Activated CD8-positive, alpha-beta memory T cell treated with anti-CD3 and anti-CD28 coated beads, Interleukin-2, amount 50 U/mL, for 24 hours (primary cell): ENCODE measurements at regions not wholly inside any gene's neighbourhood (a gene's known extent, or its start where the extent isn't known, plus 50 kb on each side); places are given as distances from the start of the nearest gene placed in this dataset.
"Not testable (repeated sequence)": the region's sequence is repeated elsewhere in the genome, so short reads cannot be mapped to it uniquely, and the experiment has no call there.

Experiments
- DNase-seq: peaks from one replicate; pipeline ENCODE4 v3.0.0-alpha.2; 2020; ENCODE audit errors: extremely low read depth

DNA sequence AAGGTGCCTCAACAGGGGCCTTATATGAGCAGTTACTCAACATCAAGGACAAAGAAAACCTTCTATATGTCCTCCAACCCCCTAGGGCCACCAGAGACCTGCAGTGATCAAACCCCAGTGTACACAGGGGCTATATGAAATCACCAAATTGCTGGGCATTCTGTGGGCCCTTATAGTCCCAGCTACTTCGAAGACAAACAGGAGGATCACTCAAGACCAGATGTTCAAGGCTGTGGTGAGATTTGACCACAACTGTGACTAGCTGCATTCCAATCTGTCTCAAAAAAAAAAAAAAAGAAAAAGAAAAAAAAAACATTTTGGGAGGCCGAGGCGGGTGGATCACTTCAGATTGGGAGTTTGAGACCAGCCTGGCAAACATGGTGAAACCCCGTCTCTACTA lies 51.0 kb upstream of the PRB2 start:
- no peak for DNase-seq

DNA sequence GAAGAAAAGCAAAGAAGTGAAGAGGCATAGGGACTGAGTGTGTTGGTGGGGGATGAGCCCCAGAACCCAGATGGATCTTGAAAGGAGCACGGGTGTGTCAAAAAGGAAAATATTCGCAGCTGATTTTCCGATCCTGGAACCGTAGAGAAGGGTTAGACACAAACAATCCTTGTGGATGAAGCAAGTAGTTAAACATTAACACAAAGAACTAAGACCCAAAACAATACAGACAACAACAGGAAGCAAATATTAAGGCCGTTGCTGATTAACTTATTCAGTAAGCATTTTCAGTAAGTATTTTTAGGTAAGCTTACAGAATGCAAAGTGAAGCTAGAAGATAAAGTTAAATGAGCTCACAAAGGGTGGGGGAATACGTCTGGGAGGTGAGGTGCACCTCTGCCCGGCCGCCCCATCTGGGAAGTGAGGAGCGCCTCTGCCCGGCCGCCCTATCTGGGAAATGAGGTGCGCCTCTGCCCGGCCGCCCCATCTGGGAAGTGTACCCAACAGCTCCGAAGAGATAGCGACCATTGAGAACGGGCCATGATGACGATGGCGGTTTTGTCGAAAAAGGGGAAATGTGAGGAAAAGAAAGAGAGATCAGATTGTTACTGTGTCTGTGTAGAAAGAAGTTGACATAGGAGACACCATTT lies 62.8 kb upstream of the PRB2 start:
- no peak for DNase-seq

DNA sequence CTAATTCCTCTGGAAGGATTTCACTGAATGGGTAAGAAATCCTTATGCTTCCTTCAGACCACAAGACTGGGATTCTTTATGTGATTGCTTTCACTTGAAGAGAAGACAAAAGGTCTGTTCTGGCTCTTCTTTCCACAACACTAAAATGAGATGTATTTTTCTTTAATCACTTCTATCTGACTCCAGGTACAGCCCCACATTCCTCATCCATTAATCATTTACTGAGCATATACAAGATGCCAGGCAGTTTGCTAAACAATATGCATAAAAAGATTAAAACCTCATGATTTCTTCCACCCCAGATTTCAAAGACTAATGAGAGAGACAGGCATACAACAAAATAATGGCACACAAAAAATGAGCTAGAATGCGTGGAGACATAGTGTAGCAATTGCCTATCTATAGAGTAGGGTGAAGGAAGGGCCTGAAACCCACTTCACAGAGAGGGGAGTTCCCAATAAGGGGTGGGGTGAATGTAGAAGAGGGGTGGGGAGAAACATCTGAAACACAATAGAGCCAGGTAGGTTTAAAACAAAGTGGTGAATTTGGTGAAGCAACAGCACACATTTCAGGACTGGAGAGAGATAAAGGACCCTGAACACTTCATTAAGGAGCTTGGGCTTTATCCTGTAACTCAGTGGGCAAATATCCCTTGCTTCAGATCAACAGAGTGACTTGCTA lies 65.1 kb upstream of the PRB2 start:
- DNase-seq = no peak

DNA sequence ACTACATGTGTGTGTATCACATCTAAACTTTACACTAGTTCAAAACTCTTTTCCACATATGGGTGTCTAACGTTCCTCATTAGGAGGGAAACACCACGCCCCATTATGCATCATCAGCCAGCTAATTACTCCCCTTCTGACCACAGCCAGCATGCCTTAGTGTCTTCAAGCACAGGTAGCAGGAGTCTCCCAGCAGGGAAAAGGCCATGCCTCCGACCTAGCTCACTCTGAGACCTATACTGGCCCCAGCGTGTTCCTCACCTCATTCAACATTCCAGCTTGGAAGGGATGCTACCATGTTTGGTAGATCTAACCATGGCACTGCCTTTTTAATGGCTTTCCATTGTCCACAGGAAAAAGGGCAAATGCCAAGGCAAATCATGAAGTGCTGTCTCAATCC lies 66.1 kb upstream of the PRB2 start:
- DNase-seq = no peak

DNA sequence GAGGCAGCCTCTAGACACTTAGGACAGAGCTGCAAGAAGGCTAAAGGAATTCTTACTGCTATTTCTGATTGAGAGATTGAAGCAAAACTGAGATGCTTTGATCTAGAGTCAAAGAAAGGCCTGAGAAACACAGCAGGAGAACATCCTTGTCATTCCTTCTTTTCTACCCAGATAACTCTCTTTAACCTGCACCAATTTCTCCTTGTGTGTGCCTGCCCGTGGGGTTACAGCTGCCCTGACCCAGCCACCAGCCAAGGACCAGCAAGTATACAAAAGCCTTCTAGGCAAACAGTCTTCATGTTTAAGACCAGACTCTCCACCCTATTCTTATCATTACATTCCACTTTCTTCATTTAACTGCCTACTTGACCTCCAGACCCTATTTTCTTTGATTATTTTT lies 81.7 kb upstream of the PRB2 start:
- no peak for DNase-seq

DNA sequence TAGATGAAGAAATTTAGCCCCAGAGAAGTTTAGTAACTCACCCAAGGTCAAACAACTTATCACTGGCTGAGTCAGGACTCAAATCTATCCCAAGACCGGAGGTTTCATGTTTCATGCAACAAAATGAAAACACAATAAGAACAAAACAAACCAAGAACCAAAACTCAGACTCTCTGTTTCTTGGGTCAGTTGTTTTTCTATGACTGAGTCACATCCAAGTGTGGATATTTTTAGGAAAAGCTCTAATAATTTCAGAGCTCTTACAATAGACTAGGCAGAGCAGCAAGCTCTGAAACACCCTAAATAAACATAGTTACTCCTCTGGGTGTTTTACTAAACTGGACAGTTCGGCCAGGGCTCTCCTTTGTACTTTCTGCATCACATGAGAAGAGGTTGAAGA lies 87.6 kb upstream of the PRB2 start:
- DNase-seq = no peak

DNA sequence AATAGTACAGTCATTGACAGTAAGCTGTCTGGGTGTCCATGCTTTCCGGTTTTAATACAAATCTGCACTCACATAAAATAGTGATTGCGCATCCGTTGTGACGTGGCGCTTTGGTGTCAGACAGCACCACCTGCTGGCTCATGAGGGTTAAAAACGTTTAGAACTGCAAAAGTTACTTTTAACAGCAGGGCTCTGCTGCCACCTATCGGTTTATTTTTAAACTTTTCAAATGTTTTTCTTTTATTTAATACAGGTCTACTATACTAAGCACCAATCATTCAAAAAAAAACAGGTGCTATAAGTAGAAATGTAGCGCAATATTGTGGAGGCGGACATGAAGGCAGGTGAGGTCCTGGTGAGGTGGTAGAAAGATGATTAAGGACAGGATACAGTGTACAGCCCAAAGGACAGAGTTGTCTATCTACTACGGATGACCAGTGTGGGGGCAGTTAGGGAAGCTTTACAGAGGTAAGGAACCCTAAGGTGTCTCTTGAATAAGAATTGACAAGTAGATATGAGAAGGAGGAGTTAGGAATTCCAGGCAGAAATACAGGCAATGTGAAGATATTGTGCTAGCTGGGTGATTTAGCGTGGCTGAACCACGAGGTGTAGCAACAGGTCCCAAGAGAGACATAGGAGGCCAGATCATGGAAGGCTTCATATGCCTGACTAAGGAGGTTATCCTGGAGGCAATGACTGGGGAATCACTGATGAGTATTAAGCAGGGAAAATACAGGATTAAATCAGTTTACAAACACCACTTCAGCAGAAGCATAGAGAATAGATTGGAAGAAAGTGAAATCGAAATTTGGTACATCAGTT lies 91.5 kb upstream of the PRB2 start:
- peak; percentile 48 for DNase-seq

DNA sequence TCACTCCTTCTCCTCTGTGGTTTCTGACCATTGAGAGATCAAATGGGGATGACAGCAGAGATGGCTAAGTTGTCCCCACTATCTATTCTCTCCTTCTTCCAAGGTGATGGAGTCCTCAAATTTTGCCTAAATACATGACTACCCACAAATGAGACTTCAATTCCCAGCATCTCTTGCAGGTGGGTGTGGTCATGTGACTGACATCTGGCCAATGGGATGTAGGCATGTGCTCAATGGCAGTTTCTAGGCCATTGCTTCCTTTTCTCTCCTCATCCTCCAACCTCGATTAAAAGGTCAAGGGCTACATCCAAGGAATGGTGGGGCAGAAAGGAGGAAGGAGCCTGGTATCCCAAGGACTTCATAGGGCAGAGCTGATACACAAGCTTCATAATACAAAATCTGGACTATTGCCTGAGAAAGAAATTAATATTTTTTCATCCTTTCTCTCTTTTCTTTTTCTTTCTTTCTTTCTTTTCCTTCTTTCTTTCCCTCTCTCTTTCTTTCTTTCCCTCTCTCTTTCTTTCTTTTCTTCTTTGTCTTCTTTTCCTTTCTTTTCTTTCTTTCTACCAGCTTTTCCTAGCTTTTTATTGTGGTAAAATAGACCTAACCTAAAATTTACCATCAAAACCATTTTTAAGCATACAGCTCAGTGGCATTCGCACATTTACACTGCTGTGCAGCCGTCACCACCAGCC lies 100.9 kb upstream of the PRB2 start:
- no peak for DNase-seq

DNA sequence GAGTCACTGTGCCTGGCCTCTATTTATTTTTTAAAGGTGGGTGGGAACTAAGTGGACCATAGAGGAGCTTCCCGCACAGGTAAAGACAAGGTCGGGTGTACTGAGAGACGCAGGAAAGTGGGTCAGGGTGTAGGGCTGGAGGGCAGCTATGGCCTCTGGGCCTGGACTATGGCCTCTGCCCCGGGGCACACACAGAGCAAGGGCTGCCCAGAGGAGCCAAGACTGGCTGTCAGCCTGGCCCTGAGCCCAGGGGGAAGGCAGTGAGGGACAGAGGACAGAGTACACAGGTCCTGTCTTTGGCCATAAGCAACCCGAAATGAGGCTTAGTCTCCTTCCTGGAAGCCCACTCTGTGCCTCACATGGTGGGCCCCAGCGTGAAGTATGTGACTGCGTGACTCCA lies 102.1 kb upstream of the PRB2 start:
- DNase-seq = no peak

DNA sequence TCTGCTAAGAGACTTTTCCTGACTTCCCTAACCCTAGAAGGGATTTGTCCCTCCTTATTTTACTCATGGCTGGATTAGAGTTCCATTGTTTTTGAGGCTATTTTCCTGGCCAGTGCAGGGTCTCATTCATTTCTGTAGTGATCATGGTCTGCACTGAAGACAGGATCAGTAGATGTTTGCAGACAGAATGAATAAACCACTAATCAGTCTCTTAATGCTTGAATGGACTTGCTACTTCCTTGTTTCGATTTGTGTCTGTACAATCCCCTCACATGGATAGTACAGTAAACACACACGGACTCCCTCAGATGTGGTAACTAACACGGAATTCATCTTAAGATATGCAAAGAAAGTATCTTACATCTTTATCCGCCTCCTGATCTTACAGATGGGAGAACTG lies 102.6 kb upstream of the PRB2 start:
- no peak for DNase-seq

DNA sequence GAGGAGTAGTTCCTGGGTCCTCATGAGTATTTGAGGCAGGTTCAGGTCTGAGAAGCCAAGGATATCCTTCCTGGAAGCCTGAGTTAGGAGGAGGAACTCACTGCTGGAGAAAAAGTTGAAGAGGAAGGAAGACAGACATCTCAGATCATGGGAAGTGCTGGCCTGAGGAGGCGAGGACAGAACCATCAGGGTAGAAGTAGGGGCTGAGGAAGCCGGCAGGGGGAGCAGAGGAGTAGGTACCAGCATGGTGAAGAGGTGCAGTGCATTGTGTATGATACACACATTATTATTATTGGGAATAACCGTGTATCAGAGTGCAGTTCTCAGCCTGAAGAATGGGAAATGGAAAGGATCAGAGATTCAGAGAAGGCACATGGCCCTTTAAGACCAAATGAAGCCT lies 103.2 kb upstream of the PRB2 start:
- DNase-seq = not testable (repeated sequence)

DNA sequence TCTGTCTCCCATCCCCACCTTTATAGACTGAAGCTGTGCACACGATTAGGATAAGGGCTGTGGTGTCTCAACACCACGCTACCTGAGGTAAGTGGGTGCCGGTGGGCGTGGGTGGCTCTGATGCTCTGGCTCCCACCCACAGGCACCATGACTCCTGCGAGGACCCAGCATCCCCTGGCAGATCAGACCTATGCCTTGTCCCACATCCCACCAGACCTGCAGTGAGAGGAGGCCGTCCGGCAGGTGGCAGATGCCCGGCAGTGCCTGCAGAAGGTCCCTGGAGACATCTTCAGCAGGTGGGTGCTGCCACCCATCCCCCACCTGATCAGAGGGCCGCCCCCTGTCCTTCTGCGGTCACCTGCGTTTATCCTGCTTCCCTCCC lies 104.4 kb upstream of the PRB2 start:
- no peak for DNase-seq

DNA sequence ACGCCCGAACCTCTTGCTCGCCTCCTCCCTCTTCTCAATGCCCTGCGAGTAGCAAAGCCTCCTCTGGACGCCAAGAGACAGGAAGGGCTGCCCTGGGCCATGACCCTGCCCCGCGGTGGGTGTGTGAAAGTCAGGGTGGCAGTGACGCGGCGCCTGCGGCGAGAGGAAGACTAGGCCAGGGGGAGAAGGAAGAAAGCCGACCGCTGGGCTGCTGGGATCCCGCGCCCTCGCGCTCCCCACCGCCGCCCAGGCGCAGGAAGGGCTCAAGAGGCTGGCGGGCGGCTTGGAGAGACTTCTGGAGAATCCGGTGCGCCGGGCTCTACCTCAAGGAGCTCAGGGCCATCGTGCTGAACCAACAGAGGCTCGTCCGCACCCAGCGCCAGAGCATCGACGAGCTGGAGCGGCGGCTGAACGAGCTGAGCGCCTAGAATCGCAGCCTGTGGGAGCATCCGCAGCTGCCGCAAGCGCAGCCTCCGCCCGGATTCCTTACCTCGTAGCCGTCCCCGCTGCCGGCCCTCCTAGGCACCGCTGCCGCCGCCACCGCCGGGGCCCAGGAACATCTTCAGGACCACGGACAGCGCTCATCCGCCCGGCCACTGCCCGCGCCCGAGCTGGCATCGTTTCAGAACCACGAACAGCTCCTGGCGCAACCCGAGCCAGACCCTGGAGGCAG lies 105.0 kb upstream of the PRB2 start:
- DNase-seq = peak; percentile 36

DNA sequence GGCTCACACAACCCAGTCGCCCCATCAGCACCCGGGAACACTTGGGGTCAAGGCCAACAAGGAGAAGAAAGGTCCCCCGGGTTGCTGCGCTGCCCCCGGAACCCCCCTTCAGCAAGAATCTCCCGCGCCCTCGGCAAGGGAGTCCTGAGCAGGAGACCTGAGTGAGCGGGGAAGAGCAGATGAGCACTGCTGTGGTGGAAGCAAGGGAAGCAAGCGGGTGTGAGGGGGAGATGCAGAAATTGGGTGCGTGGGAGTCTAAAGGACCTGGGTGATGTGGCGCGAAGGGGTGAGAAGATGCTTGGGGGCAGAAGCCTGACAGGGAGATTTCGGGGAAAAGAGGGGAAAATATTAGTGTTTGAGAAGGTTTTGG lies 105.5 kb upstream of the PRB2 start:
- DNase-seq = no peak

DNA sequence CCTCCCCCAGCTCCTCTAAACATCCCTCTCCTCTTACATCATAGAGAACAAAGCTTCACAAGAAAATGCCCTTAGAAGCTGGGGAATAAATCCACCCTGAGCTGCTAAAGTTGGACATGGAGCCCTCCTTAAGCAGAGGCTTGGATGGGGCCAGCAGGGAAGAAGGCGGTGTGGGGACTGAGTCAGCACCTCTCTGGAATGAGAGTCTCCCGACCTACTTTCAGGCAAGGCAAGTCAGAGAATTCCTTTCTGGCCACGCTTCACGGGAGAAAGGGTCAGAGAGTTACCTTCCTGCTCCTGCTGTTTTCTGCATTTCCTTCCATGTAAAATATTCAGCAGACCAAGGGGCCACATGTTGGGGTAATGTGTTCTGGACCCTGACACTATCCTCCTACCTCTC lies 113.3 kb upstream of the PRB2 start:
- DNase-seq = no peak

DNA sequence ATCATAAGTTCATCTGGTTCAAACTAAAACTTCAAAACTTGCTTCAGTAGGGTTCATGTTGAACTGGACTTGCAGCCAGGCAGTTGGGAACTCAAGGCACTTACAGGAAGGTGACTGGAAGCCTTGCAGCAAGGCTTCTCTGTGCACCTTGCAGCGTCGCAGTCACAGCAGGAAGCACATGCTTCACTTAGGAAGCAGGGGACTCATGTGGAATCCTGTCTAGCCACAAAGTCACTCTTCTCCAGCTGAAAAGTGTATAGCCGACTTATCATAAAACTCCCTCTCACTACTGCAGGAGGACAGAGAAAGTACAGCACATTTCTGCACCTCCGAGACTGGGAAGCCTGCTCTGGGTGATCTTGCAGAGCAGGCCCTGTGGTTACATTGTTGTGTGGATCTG lies 114.0 kb upstream of the PRB2 start:
- no peak for DNase-seq

DNA sequence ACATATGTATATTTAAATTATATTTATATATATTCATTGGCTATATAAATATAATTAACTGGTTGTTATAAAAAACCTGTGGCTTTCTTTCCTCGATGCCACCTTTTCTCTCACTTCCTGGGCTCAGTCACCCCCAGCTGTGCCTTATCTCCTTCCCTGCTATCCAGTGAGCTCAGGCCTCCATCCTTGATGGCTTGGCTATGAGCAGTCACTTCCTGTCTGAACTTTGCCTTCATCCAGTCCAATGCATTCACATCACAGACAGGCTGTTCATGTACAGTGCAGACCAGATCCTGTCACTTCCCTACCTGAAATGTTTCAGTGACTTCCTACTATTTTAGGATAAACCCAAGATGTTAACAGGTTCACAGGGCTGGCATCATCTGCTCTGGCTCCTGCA lies 115.3 kb upstream of the PRB2 start:
- no peak for DNase-seq

DNA sequence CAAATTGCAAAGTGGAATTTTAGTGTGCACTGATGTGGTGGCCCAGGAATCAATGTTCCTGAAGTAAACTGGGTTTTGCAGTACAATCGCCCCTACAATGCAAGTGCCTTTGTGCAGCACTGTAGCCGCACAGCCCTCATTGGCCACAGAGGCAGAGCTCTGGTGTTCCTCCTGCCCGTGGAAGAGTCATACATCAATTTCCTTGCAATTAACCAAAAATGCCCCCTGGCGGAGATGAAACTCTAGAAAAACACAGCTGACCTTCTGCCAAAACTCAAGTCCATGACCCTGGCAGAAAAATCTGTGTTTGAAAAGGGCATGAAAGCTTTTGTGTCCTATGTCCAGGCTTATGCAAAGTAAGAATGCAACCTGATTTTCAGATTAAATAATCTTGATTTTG lies 117.9 kb upstream of the PRB2 start:
- no peak for DNase-seq

DNA sequence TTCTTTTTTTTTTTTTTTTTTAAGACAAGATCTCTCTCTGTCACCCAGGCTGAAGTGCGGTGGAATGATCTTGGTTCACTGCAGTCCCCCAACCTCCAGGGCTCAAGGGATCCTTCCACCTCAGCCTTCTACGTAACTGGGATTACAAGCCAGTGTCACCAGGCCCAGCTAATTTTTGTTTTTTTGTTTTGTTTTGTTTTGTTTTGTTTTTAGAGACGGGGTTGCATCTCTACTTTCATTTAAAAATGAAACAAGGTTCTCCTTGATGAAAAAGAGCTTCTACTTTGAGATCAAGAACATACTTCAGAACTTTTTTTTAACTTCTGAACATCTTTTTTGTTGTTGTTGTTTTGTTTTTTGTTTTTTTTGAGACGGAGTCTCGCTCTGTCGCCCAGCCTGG lies 121.7 kb upstream of the PRB2 start:
- DNase-seq = no peak

DNA sequence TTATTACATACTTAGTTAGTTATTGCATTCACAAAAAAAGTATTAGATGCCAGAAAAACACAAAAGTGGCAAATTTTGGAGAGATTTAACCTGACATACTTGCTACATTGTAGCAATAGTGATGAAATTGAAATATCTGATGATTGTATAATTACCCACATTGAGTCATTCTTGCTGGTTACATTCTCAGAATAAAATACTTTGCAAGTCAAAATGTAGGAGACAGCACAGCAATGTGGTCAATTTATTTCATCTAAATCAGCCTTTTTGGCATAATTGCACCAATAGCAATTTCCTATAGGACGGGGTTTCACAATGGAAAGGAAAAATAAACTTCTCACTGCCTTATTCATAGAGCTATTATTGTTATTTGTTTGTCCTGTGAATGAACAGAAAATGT lies 125.0 kb upstream of the ETV6 start:
- no peak for DNase-seq

DNA sequence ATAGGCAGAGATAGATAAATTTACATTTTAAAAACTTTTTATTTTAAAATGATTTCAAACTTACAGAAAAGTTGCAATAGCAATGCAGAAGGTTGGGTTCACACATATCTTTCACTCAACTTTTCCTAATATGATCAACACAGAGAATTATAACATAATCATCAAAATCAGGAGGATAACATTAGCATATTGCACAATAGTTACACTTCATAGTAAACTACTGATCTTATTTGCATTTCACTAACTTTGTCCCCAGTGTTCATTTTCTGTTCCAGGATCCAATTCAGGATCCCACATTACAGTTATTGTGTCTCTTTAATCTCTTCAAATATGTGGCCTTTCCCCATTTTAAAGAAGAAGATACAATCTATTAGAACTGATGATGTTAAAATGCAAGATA lies 115.4 kb upstream of the ETV6 start:
- DNase-seq = no peak

DNA sequence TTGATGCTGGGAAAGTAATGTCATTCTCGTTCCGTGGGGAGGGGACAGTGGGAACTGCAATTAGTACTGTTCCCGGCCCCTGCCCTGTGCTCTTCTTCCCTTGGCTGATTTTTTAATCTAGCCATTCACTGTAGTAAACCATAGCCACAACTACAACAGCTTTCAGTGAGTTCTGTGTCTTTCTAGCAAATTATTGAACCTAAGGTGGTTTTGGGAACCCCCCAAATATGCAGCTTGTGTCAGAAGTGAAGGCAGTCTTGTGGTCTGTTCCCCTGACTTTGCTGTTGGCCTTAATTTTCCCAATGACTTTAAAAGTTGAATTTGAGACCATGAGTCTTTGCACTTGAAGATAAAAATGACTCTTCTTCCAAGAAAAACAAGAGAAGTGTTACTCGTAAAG lies 114.3 kb upstream of the ETV6 start:
- DNase-seq = no peak
